ENCODE measurements at regions not wholly inside any gene's neighbourhood (a gene's known extent, or its start where the extent isn't known, plus 50 kb on each side); places are given as distances from the start of the nearest gene placed in this dataset.

DNA sequence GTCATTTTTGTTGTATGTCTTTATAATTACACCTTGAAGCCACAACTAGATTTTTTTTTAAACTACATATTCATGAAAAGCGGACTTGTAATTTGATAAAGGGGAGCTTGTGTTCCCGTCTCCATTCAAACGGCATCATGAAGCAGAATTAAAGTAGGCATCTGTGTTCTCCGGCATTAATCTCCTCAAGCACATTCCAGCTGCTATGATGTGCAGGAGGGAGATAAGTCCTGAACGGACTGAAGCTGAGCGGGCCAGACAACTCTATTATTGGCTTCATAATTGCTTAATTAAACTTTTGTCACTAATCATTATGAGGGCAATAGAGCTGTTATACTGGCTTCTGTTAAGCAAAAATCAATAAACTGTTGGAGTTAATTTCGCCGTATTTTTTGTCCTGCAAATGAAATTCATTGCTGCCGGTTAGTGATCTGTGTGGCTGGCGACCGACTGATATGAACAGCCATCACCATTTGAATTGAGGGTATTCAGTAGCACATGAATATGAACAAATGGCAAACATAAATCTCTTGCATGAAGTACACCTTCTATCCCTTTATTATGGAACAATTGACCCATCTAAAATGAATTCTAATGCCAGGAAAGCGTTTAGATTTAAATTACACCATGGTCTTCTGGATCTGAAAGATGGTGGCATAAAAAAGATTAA lies 408.8 kb upstream of the IRX1 start:
- DNase-seq (ENCODE audit: low spot score in 2 of 2), result no peak
- WGBS, 2 donors, result 46 to 54% methylated on average over 12 of the region's 12 CpGs
- Histone ChIP-seq H3K27ac (no peak overlapping the region), H3K4me1 (no peaks in the 10 kb centered on the region), H3K27me3 (no peaks in the 10 kb centered on the region), H3K36me3 (no peaks in the 10 kb centered on the region), H3K4me3 (no peak overlapping the region), H3K9me3 (no peaks in the 10 kb centered on the region)
- TF ChIP-seq, protein P1, sequence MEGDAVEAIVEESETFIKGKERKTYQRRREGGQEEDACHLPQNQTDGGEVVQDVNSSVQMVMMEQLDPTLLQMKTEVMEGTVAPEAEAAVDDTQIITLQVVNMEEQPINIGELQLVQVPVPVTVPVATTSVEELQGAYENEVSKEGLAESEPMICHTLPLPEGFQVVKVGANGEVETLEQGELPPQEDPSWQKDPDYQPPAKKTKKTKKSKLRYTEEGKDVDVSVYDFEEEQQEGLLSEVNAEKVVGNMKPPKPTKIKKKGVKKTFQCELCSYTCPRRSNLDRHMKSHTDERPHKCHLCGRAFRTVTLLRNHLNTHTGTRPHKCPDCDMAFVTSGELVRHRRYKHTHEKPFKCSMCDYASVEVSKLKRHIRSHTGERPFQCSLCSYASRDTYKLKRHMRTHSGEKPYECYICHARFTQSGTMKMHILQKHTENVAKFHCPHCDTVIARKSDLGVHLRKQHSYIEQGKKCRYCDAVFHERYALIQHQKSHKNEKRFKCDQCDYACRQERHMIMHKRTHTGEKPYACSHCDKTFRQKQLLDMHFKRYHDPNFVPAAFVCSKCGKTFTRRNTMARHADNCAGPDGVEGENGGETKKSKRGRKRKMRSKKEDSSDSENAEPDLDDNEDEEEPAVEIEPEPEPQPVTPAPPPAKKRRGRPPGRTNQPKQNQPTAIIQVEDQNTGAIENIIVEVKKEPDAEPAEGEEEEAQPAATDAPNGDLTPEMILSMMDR (IDR thresholded peaks at IDR 0.05), result no peak
- TF ChIP-seq POLR2A (IDR thresholded peaks at IDR 0.05) (no peak), EP300 (IDR thresholded peaks at IDR 0.05) (no peak)

DNA sequence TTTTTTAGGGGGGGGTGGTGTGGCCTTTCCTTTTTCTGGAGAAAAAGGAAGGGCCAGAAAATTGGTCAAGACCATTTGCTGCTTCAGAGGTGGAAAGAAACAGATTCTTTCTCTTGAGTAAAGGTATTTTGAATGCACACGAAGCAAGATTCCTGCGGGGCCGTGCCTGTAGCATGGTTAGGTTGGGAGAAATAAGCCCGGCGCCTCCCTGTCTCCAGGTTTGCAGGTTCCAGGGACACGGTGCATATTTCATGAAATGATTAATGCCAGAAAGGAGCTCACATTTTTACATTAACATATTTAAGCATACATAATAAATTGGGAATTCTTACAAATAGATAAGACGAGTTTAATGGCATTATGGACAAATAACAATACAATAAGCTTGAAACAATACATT lies 409.5 kb upstream of the IRX1 start:
- Histone ChIP-seq H3K27me3 (no peaks in the 10 kb centered on the region), H3K4me3 (no peak overlapping the region), H3K9me3 (no peaks in the 10 kb centered on the region), H3K27ac (no peak overlapping the region), H3K4me1 (no peaks in the 10 kb centered on the region), H3K36me3 (no peaks in the 10 kb centered on the region)
- WGBS, 2 donors, result 62 to 64% methylated on average over 7 of the region's 7 CpGs
- no peak for DNase-seq (ENCODE audit: low spot score in 2 of 2)
- TF ChIP-seq EP300 (IDR thresholded peaks at IDR 0.05), result no peak
- no peak for TF ChIP-seq POLR2A (IDR thresholded peaks at IDR 0.05)
- TF ChIP-seq, protein P1 (IDR thresholded peaks at IDR 0.05), result no peak

DNA sequence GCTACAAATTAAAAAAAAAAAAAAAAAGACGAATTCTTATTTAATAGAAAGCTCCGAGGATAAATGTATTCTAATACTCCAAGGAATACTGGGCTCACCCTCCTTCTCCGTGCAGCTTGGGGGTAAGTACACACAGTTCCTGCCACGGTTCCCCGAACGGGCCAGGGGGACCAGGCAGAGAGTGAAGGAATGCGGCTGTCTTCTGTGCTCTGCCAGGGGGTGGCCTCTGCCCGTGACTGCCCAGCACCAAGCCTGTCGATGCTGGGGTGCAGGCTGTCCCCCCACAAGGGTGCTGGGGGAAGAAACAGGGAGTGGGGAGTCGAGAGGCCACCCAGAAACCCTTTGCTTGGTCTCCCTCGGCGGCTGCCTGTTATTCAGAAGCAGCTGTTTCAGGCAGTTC lies 410.1 kb upstream of the IRX1 start:
- 56 to 58% methylated on average over 12 of the region's 12 CpGs for whole genome bisulfite sequencing, 2 donors
- Histone ChIP-seq H3K27ac (no peak overlapping the region), H3K9me3 (no peaks in the 10 kb centered on the region), H3K4me1 (no peaks in the 10 kb centered on the region), H3K36me3 (no peaks in the 10 kb centered on the region), H3K4me3 (no peak overlapping the region), H3K27me3 (no peaks in the 10 kb centered on the region)
- no peak for DNase-seq (ENCODE audit: low spot score in 2 of 2)
- TF ChIP-seq POLR2A (IDR thresholded peaks at IDR 0.05), result no peak
- TF ChIP-seq, protein P1 (IDR thresholded peaks at IDR 0.05), result no peak
- TF ChIP-seq EP300 (IDR thresholded peaks at IDR 0.05), result no peak

DNA sequence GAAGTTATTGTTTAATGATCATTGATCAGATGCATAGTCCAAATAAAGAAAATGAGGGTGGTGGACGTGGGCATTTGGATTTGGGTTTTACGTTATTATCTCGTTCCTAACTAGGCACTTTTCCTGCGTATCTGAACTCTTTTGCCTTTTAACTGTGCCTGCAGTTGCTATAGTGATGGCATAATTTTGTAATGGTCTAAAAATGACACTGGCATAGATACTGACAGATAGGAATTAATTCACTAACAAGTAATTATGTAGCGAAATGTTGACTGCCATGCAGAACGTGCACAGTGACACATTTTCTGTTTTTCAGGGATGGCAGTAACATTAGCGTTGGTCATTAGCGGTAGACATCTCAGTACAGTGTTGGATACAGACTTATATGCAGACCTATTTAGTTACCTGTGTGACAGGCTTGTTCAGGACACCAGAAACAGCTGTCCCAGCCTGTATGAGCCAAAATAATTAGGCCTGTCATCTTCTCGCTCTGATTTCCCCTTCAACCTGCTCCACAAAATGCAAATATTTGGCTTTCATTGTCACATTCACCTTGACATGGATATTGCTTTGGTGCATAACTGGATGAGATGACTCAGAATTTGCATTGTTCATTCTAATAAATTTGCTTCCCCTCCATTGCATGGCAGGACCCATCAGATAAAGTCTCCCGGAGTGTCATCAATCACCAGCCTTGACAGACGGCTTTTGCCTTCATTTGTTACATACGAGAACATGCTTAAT lies 413.3 kb upstream of the IRX1 start:
- no peak for TF ChIP-seq POLR2A (IDR thresholded peaks at IDR 0.05)
- TF ChIP-seq, protein P1 (IDR thresholded peaks at IDR 0.05), result no peak
- Histone ChIP-seq H3K27me3 (no peaks in the 10 kb centered on the region), H3K27ac (no peak overlapping the region), H3K4me1 (no peaks in the 10 kb centered on the region), H3K9me3 (no peaks in the 10 kb centered on the region), H3K36me3 (no peaks in the 10 kb centered on the region), H3K4me3 (no peak overlapping the region)
- 81 to 82% methylated on average over 12 of the region's 12 CpGs for WGBS, 2 donors
- DNase-seq (ENCODE audit: low spot score in 2 of 2), result no peak

DNA sequence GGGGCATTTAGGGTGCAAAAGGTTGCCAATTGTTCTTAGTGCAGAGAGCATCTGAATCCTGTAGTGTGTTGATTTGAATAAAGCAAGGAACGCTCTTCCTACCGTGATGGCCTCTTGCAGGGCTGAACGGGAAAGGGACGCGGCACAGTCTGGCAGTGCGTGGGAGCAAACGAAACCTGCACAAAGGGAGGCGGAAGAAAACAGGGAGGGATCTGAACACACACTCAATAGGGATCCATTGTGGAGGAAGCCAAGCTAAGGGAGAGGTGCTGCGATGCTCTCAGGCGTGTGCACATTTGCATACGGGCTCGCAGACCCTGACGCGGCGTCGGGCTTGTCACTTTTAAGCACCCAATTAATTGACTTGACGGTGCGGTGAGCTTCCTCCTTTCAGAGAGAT lies 414.0 kb upstream of the IRX1 start:
- Histone ChIP-seq H3K9me3 (no peaks in the 10 kb centered on the region), H3K4me3 (no peak overlapping the region), H3K27me3 (no peaks in the 10 kb centered on the region), H3K27ac (no peak overlapping the region), H3K36me3 (no peaks in the 10 kb centered on the region), H3K4me1 (no peaks in the 10 kb centered on the region)
- no peak for DNase-seq (ENCODE audit: low spot score in 2 of 2)
- WGBS, 2 donors, result 45 to 69% methylated on average over 18 of the region's 18 CpGs
- TF ChIP-seq, protein P1 (IDR thresholded peaks at IDR 0.05), result no peak
- TF ChIP-seq POLR2A (IDR thresholded peaks at IDR 0.05), result no peak
- TF ChIP-seq EP300 (IDR thresholded peaks at IDR 0.05), result no peak

Data from tibial nerve (tissue), 4 donors.